ENCODE measurements at regions not wholly inside any gene's neighbourhood (a gene's known extent, or its start where the extent isn't known, plus 50 kb on each side); places are given as distances from the start of the nearest gene placed in this dataset.

DNA sequence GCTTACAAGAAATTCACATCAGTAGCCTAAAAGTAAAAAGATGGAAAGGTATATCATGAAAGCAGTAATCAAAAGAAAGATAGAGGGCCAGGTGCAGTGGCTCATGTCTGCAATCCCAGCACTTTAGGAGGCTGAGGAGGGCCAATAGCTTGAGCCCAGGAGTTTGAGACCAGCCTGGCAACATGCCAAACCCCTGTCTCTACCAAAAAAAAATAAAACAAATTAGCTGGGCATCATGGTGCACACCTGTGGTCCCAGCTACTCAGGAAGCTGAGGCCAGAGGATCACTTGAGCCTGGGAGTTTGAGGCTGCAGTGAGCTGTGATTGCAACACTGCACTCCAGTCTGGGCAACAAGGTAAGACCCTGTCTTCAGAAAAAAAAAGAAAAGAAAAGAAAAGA, 55.5 kb downstream of the GSPT2 start:
- TF ChIP-seq CTCF (IDR thresholded peaks at IDR 0.05; ENCODE audit: control insufficient read depth, extremely low read depth, insufficient read depth), result no peak
- no peak for DNase-seq (ENCODE audit: low read depth)

GRCh38 chrX:51802917-51803688, 59.9 kb downstream of the GSPT2 start:
- H3K4me3 ChIP-seq (ENCODE audit: low read depth, low read length), result peak overlapping the region; percentile 48
- no peak for DNase-seq (ENCODE audit: low read depth)
- 0 out of 2 replicates have a peak, but pooled peaks have one; percentile 5 for TF ChIP-seq CTCF (IDR thresholded peaks at IDR 0.05; ENCODE audit: control insufficient read depth, extremely low read depth, insufficient read depth)

More for the DNA sequence above, 55.5 kb downstream of the GSPT2 start:
- H3K4me3 ChIP-seq (ENCODE audit: low read depth, low read length), result no peak overlapping the region

GRCh38 chrX:51803833-51804232, 60.6 kb downstream of the GSPT2 start:
- no peak for TF ChIP-seq CTCF (IDR thresholded peaks at IDR 0.05; ENCODE audit: control insufficient read depth, extremely low read depth, insufficient read depth)

GRCh38 chrX:51804741-51805140, 61.5 kb downstream of the GSPT2 start:
- no peak for DNase-seq (ENCODE audit: low read depth)
- H3K4me3 ChIP-seq (ENCODE audit: low read depth, low read length), result no peak overlapping the region

More at GRCh38 chrX:51803833-51804232, 60.6 kb downstream of the GSPT2 start:
- DNase-seq (ENCODE audit: low read depth), result no peak
- H3K4me3 ChIP-seq (ENCODE audit: low read depth, low read length), result no peak overlapping the region; the same call in 1 of the 2 replicates

GRCh38 chrX:51813886-51814460, 70.7 kb downstream of the GSPT2 start:
- DNase-seq (ENCODE audit: low read depth), result no peak
- H3K4me3 ChIP-seq (ENCODE audit: low read depth, low read length), result no peak overlapping the region
- TF ChIP-seq CTCF (IDR thresholded peaks at IDR 0.05; ENCODE audit: control insufficient read depth, extremely low read depth, insufficient read depth), result no peak

More at GRCh38 chrX:51804741-51805140, 61.5 kb downstream of the GSPT2 start:
- no peak for TF ChIP-seq CTCF (IDR thresholded peaks at IDR 0.05; ENCODE audit: control insufficient read depth, extremely low read depth, insufficient read depth)

GRCh38 chrX:51824061-51824460, 69.4 kb upstream of the MAGED1 start:
- DNase-seq (ENCODE audit: low read depth), result no peak
- no peak overlapping the region for H3K4me3 ChIP-seq (ENCODE audit: low read depth, low read length)
- TF ChIP-seq CTCF (IDR thresholded peaks at IDR 0.05; ENCODE audit: control insufficient read depth, extremely low read depth, insufficient read depth), result no peak
